Trophoblast cell (in vitro differentiated cells and primary cell): ENCODE measurements at regions not wholly inside any gene's neighbourhood (a gene's known extent, or its start where the extent isn't known, plus 50 kb on each side); places are given as distances from the start of the nearest gene placed in this dataset.

Experiments used
- DNase-seq, 2 donors: peaks; one replicate each; pipeline ENCODE4 v3.0.0-alpha.2; 2016
- H2AFZ ChIP-seq: 2 replicates; pipeline ENCODE4 v1.6.1; 2013; ENCODE audit warnings: low read length, moderate library complexity, mild to moderate bottlenecking; ENCODE audit not compliant: insufficient read depth, poor library complexity
- H2AK5ac ChIP-seq: 2 replicates; pipeline ENCODE4 v1.6.1; 2013; ENCODE audit warnings: mild to moderate bottlenecking, low read length
- H2BK120ac ChIP-seq: 2 replicates; pipeline ENCODE4 v1.6.1; 2013; ENCODE audit warnings: low read length, mild to moderate bottlenecking, moderate library complexity; ENCODE audit not compliant: insufficient read depth, poor library complexity
- H2BK12ac ChIP-seq: 2 replicates; pipeline ENCODE4 v1.6.1; 2013; ENCODE audit warnings: mild to moderate bottlenecking, low read length, moderate library complexity
- H2BK5ac ChIP-seq: 2 replicates; pipeline ENCODE4 v1.6.1; 2013; ENCODE audit warnings: low read length, low read depth, moderate library complexity, mild to moderate bottlenecking; ENCODE audit not compliant: poor library complexity
- H3K14ac ChIP-seq: 2 replicates; pipeline ENCODE4 v1.6.1; 2013; ENCODE audit warnings: mild to moderate bottlenecking, low read length
- H3K18ac ChIP-seq: 2 replicates; pipeline ENCODE4 v1.6.1; 2013; ENCODE audit warnings: mild to moderate bottlenecking, low read length
- H3K23ac ChIP-seq: 2 replicates; pipeline ENCODE4 v1.6.1; 2013; ENCODE audit warnings: low read length
- H3K27ac ChIP-seq: 2 replicates; pipeline ENCODE4 v1.5.1; 2013; ENCODE audit warnings: low read depth, mild to moderate bottlenecking, inconsistent platforms, low read length, moderate library complexity
- H3K27me3 ChIP-seq: 2 replicates; pipeline ENCODE4 v1.6.1; 2013; ENCODE audit warnings: inconsistent platforms, mild to moderate bottlenecking, low read length, moderate library complexity; ENCODE audit not compliant: insufficient read depth
- H3K36me3 ChIP-seq, 2 experiments: 1 replicate in 1 of 2; 2 replicates in 1 of 2; pipeline ENCODE4 v1.6.1; 2013; ENCODE audit warnings: low read length in 2 of 2, mild to moderate bottlenecking in 2 of 2, moderate library complexity in 1 of 2; ENCODE audit not compliant: insufficient read depth in 2 of 2, control insufficient read depth in 1 of 2
- H3K4ac ChIP-seq: 2 replicates; pipeline ENCODE4 v1.6.1; 2013; ENCODE audit warnings: low read depth, mild to moderate bottlenecking, low read length, moderate library complexity
- H3K4me1 ChIP-seq, 2 experiments: 1 replicate in 1 of 2; 2 replicates in 1 of 2; pipeline ENCODE4 v1.6.1; 2013; ENCODE audit warnings: low read length in 2 of 2, mild to moderate bottlenecking in 2 of 2, moderate library complexity in 1 of 2; ENCODE audit not compliant: insufficient read depth in 2 of 2, control insufficient read depth in 1 of 2
- H3K4me2 ChIP-seq: 2 replicates; pipeline ENCODE4 v1.6.1; 2013; ENCODE audit warnings: inconsistent platforms, mild to moderate bottlenecking, low read length, moderate library complexity
- H3K4me3 ChIP-seq: 2 replicates; pipeline ENCODE4 v1.5.1; 2013; ENCODE audit warnings: mild to moderate bottlenecking, low read depth, low read length, inconsistent platforms
- H3K79me1 ChIP-seq: one replicate; pipeline ENCODE4 v1.6.1; 2013; ENCODE audit warnings: low read length
- H3K79me2 ChIP-seq: 2 replicates; pipeline ENCODE4 v1.6.1; 2013; ENCODE audit warnings: low read length, mild to moderate bottlenecking; ENCODE audit not compliant: control insufficient read depth, insufficient read depth, poor library complexity
- H3K9ac ChIP-seq: 2 replicates; pipeline ENCODE4 v1.6.1; 2013; ENCODE audit warnings: mild to moderate bottlenecking, low read length
- H3K9me3 ChIP-seq: 2 replicates; pipeline ENCODE4 v1.6.1; 2013; ENCODE audit warnings: low read depth, mild to moderate bottlenecking, control low read depth, inconsistent platforms, low read length; ENCODE audit not compliant: insufficient read depth
- H4K12ac ChIP-seq: 2 replicates; pipeline ENCODE4 v1.6.1; 2013; ENCODE audit warnings: low read depth, mild to moderate bottlenecking, low read length, moderate library complexity
- H4K8ac ChIP-seq: 2 replicates; pipeline ENCODE4 v1.6.1; 2013; ENCODE audit warnings: low read depth, mild to moderate bottlenecking, low read length, moderate library complexity
- H4K91ac ChIP-seq: one replicate; pipeline ENCODE4 v1.6.1; 2013; ENCODE audit warnings: low read depth, mild to moderate bottlenecking, low read length, moderate library complexity
- WGBS: extraction: QIAGEN DNeasy Blood & Tissue Kit; methylation state at CpG from one replicate; pipeline ENCODE4 v1.1.7; 2013; ENCODE audit warnings: missing lambda C conversion rate; ENCODE audit not compliant: insufficient read length, insufficient coverage; ENCODE audit errors: extremely low coverage; 5-methylcytosine and 5-hydroxymethylcytosine counted together

- no peak overlapping the region for H3K4me2 ChIP-seq
- H3K4me1 ChIP-seq = peaks cover 0 to 4% of the 10 kb centered on the region in 2 experiments
- WGBS = no CpG with 5 or more reads among the region's 2 CpGs
- H4K91ac ChIP-seq = no peak overlapping the region
- H3K18ac ChIP-seq = no peak overlapping the region
- no peak overlapping the region for H4K12ac ChIP-seq
- no peaks in the 10 kb centered on the region for H3K27me3 ChIP-seq
- no peak overlapping the region for H3K27ac ChIP-seq
- DNase-seq = no peak
- no peak overlapping the region for H3K4me3 ChIP-seq
- no peaks in the 10 kb centered on the region for H3K36me3 ChIP-seq
- no peak overlapping the region for H2BK12ac ChIP-seq
- no peak overlapping the region for H2BK5ac ChIP-seq
- H3K79me2 ChIP-seq = no peaks in the 10 kb centered on the region
- H2AK5ac ChIP-seq = no peak overlapping the region
- H3K4ac ChIP-seq = no peak overlapping the region
- no peaks in the 10 kb centered on the region for H3K9me3 ChIP-seq
- no peaks in the 10 kb centered on the region for H3K79me1 ChIP-seq
- no peak overlapping the region for H2AFZ ChIP-seq
- no peak overlapping the region for H2BK120ac ChIP-seq
- no peak overlapping the region for H4K8ac ChIP-seq
- H3K14ac ChIP-seq = no peak overlapping the region
- no peak overlapping the region for H3K9ac ChIP-seq
- no peak overlapping the region for H3K23ac ChIP-seq
Measured at GRCh38 chr15:70596354-70597055, 166.9 kb downstream of the UACA start.

GRCh38 chr15:70593795-70594194 is 169.6 kb downstream of the UACA start:
- H2BK12ac ChIP-seq = no peak overlapping the region
- H3K4me2 ChIP-seq = no peak overlapping the region
- H2AFZ ChIP-seq = no peak overlapping the region
- no peaks in the 10 kb centered on the region for H3K79me2 ChIP-seq
- no peaks in the 10 kb centered on the region for H3K27me3 ChIP-seq
- no peaks in the 10 kb centered on the region for H3K79me1 ChIP-seq
- peaks cover 0 to 4% of the 10 kb centered on the region in 2 experiments for H3K4me1 ChIP-seq
- H4K12ac ChIP-seq = no peak overlapping the region
- H3K9me3 ChIP-seq = no peaks in the 10 kb centered on the region
- H3K4ac ChIP-seq = no peak overlapping the region
- H3K9ac ChIP-seq = no peak overlapping the region
- no peak overlapping the region for H2AK5ac ChIP-seq
- no peak overlapping the region for H3K14ac ChIP-seq
- DNase-seq = no peak
- no peak overlapping the region for H3K27ac ChIP-seq
- no peaks in the 10 kb centered on the region for H3K36me3 ChIP-seq
- H4K91ac ChIP-seq = no peak overlapping the region
- no peak overlapping the region for H2BK120ac ChIP-seq
- no peak overlapping the region for H3K23ac ChIP-seq
- H2BK5ac ChIP-seq = no peak overlapping the region
- no peak overlapping the region for H3K4me3 ChIP-seq
- no peak overlapping the region for H4K8ac ChIP-seq
- H3K18ac ChIP-seq = no peak overlapping the region

- no peak overlapping the region for H4K8ac ChIP-seq
- H3K4me2 ChIP-seq = no peak overlapping the region
- H3K27ac ChIP-seq = no peak overlapping the region
- H3K79me2 ChIP-seq = no peaks in the 10 kb centered on the region
- no peak for DNase-seq
- no peak overlapping the region for H3K18ac ChIP-seq
- no peak overlapping the region for H2AK5ac ChIP-seq
- WGBS = no CpG with 5 or more reads among the region's 4 CpGs
- no peaks in the 10 kb centered on the region for H3K9me3 ChIP-seq
- no peak overlapping the region for H3K4me3 ChIP-seq
- no peak overlapping the region for H2BK12ac ChIP-seq
- no peaks in the 10 kb centered on the region for H3K36me3 ChIP-seq
- H3K4ac ChIP-seq = no peak overlapping the region
- H2BK5ac ChIP-seq = no peak overlapping the region
- no peak overlapping the region for H2BK120ac ChIP-seq
- H3K23ac ChIP-seq = no peak overlapping the region
- H2AFZ ChIP-seq = no peak overlapping the region
- no peak overlapping the region for H3K14ac ChIP-seq
- H3K27me3 ChIP-seq = no peaks in the 10 kb centered on the region
- no peak overlapping the region for H4K12ac ChIP-seq
- no peak overlapping the region for H3K9ac ChIP-seq
- no peak overlapping the region for H4K91ac ChIP-seq
- peaks cover 4 to 9% of the 10 kb centered on the region in 2 experiments for H3K4me1 ChIP-seq
- peaks cover 6% of the 10 kb centered on the region for H3K79me1 ChIP-seq
Measured at GRCh38 chr15:70589728-70590127, 173.6 kb downstream of the UACA start.

DNA sequence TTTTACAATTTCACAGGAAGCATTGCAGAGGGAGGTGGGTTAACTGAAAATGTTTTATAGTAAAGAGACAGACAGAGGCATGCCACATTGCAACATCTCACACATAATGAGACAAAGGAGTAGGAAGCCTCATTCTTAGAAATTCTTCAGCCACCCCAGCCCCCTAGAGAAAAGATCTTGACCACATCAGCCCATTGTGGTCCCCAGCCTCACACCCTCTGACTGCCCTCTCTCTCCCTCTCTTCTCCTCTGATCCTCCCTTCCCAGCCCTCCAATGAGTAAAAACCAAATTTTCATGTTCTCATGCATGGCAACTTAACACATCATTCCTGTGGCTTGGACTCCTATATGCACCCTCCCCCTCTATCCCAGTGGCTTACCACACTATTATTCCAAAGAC is 174.1 kb downstream of the UACA start:
- no peak overlapping the region for H2BK12ac ChIP-seq
- H2BK120ac ChIP-seq = no peak overlapping the region
- no peaks in the 10 kb centered on the region for H3K9me3 ChIP-seq
- DNase-seq = no peak
- no peak overlapping the region for H4K8ac ChIP-seq
- H3K36me3 ChIP-seq = no peaks in the 10 kb centered on the region
- H3K79me2 ChIP-seq = no peaks in the 10 kb centered on the region
- no peak overlapping the region for H3K4ac ChIP-seq
- H3K23ac ChIP-seq = no peak overlapping the region
- H2AK5ac ChIP-seq = no peak overlapping the region
- no peaks in the 10 kb centered on the region for H3K27me3 ChIP-seq
- H3K18ac ChIP-seq = no peak overlapping the region
- H4K91ac ChIP-seq = no peak overlapping the region
- no peak overlapping the region for H3K4me2 ChIP-seq
- H3K9ac ChIP-seq = no peak overlapping the region
- H2BK5ac ChIP-seq = no peak overlapping the region
- H4K12ac ChIP-seq = no peak overlapping the region
- no peak overlapping the region for H3K14ac ChIP-seq
- no peak overlapping the region for H2AFZ ChIP-seq
- no peak overlapping the region for H3K4me3 ChIP-seq
- H3K27ac ChIP-seq = no peak overlapping the region
- H3K79me1 ChIP-seq = peaks cover 6% of the 10 kb centered on the region
- H3K4me1 ChIP-seq = peaks cover 9 to 13% of the 10 kb centered on the region in 2 experiments
